ENCODE measurements at regions not wholly inside any gene's neighbourhood (a gene's known extent, or its start where the extent isn't known, plus 50 kb on each side); places are given as distances from the start of the nearest gene placed in this dataset.
"Not testable (repeated sequence)": the region's sequence is repeated elsewhere in the genome, so short reads cannot be mapped to it uniquely, and the experiment has no call there.

DNA sequence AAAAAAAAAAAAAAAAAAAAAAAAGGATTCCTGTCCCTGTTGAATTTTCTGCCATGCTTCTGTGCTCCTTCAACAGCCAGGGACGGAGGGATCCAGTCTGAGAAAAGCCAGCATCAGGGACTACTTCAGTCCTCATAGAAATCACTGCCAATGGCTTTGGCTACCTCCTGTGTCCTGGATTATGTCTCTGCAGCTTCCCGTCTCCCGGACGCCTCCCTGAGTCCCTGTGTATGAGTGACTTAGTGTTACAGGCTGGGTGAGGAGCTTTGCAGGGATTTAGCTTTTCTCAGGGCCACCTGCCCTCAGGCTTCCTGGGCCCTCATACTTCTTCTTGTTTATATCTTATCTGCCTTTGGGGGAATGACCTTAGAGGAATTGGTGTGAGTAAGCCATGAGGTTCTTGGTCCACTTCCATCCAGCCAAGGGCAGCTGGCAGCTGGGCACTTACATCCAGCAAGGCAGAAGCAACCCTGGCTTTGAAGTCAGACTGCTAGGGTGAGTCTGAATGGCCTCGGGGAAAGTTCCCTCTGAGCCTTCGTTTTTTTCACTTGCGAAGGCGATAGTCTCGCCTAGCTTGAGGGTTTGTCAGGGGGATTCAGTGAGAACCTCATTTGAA, 83.6 kb upstream of the CRYM start:
- DNase-seq: not testable (repeated sequence)

DNA sequence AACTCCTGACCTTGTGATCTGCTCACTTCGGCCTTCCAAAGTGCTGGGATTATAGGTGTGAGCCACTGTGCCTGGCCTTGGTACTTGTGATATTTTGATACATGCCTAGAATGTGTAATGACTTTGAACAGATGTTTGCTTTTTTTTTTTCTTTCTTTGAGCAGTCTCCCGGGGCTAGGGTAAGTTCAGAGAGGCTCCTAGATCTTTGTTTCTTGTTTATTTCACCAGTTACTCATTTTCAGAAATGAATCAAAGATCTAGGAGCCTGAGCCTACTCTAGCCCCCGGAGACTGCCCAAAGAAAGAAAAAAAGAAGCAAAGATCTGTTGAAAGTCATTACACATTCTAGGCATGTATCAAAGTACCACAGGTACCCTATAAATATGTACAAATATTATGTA, 83.0 kb upstream of the CRYM start:
- DNase-seq: not testable (repeated sequence)

DNA sequence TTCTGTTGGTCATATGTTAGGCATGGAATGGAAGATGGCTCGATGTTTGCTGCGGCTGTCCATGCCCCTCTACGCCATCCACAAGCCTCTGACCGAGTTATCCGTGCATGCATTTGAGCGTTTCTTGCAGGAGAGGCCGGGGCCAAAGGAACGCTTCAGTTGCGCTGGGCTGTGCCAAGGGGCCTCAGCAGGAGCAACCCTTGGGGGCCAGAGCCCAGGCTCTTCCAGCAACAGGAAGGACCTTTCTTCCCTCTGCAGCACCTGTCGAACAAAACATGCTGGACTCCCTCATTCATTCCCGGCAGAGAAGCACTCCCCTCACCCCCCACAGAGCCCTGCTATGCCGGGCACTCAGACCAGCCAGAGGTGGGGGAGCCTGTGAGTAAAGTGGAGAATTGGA, 81.4 kb upstream of the CRYM start:
- not testable (repeated sequence) for DNase-seq

DNA sequence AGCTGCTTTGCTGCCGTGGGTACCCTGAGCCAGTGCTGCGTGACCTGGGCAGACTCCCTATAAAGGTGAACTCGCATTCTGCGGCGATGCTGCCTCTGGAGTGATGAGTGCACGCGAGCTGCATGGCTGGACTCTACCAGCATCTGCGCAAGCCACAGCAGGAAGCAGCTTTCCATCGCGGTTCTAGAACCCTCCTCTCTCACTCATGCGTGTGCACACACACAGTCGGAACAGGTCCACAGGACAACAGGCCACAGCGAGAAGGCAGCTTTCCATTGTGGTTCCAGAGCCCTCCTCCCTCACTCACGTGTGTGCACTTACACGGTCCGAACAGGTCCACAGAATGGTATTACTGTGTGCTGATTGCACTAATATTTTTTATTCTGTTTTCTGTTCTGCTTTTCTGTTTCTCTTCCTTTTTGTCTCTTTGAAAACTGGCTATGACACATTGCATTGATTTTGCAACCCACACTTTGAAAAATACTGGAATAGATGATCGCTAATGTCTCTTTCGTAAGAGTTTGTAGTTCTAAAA, 80.2 kb upstream of the CRYM start:
- peak; percentile 11 to 70 for DNase-seq

DNA sequence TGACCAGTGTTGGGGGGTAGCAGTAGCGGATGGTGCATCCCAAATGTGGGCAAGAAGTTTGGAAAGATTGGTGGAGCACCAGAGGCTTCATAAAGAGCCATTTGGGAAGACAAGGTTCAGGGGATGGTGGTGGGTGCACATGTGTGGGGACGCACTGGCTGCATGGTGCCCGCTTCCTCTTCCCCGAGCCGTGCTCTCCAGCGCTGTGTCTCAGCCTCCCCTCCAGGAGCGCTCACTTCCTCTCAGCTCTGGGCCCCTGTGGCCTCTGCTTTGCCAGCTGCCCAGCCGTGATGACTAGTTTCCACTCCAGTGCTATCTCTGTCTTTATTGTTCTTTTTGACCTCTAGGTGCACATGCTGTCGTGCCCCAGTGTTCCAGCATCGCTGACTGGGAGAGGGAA, 78.2 kb upstream of the CRYM start:
- peak in 1 of 2 donors; percentile 43 for DNase-seq

DNA sequence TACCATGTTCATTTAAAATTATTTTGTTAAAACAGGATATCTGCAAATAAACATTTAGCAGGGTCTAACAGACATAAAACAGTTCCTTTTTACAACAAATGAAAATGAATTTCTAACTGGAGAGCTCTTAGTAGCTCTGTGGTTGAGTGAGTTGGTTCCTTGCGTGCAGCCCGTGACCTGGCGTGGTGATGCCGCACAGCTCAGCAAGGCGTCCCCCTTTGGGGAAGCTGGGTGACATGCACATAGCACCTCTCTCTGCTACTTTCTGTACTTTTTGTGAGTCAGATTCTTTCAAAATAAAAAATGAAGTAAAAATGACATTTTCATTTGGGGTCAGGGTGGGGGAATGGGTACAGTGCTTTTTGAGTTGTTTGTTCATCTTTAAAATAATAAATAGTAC, 73.3 kb upstream of the CRYM start:
- not testable (repeated sequence) for DNase-seq

DNA sequence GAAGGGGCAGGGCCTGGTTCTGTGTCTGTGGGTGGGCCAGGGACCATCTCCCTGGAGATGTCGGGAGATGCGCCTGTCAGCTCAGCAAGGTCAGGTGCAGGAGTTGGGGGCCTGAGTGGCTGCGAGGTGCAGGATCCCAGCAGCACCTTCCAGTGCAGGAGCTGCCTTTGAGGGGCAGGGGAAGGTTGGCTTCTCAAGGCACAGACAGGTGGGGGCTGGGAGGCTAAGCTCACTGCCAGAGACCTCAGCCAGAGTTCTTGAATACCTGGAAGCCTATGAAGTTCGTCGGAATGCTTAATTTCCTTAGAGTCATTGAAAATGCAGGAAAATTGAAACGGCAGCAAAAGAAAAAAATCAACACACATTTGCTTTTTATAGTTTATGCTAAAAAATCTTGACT, 72.8 kb upstream of the CRYM start:
- not testable (repeated sequence) for DNase-seq

DNA sequence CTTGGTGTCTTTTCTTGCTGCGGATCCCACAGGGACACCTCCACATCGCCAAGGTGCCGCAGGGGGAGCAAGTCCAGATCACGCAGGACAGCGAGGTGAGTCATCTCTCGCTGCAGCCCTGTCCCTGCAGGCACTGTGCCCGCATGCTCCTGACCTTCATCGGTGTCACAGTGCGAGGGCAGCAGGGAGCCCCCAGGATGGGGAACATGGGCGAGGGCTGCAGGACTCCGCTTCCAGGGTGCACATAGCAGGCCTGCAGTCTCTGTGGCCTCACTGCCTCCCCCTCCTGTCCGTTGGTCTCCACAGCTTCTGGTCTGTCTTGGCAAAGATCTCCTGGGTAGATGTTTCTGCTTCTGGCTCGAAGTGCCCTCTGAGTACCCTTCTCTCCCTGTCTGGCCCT, 71.2 kb upstream of the CRYM start:
- DNase-seq: not testable (repeated sequence)

DNA sequence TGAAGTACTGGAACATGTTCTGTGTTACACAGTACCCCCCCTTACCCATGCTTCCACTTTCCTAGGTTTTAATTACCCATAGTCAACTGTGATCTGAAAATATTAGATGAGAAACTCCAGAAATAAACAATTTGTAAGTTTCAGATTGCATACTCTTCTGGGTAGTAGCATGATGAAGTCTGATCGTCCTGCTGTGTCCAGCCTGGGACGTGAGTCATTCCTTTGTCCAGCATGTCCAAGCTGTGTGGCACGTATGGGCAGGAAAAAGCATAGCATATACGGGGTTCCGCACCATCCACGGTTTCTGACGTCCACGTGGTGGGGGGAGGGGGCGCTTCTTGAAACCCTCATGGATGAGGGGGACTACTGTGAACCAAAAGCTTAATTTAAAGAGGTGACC, 70.7 kb upstream of the CRYM start:
- not testable (repeated sequence) for DNase-seq

DNA sequence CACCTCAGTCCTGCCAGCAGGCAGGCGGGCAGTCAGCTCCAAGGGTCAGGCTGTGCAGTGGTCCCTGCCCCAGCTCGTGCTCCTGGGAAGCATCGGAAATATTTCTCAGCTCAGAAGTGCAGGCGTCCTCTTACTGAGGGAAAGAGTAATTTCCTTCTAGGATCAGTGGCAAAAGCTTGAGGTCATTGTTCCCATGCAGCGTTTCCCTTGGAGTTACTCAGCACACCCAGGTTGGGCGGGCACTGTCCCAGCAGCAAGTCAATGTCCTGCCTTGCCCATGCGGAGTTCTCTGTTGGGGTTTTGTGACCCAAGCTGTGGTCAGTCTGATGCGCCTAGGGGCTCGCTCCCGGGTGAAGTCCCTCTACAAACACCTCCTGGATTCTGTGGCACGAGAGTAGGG, 69.4 kb upstream of the CRYM start:
- not testable (repeated sequence) for DNase-seq

DNA sequence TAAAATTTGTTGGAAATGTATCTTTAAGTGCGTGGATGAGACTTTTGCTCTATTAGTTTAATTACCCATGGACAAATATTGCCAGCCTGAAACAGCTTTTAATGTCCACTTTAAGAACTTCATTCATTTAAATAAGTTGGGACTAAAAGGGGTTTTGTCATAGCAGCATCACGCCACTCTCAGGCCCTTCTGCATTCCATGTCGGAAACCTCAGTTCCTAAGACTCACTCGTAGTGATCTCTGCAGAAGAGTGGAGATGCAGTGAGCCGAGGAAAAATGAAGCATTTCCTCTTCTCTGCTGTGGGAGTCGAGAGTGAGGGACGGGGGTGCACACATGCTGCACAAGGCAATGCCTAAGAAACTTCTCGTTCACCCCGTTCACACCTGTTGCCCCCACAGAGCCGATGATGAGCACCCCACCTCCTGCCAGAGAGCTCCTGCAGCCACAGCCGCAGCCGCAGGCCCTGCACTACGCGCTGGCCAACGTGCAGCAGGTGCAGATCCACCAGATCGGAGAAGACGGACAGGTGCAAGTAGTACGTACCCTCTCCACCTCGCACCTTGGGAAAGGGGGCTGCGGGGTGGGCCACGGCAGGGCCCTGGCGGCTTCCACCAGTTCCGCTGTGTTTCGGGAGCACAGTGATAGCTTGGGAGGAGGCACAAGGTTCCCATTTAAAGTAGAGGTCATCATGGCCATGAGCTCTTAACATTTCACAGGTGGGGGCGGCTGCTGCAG, 68.8 kb upstream of the CRYM start:
- not testable (repeated sequence) for DNase-seq

DNA sequence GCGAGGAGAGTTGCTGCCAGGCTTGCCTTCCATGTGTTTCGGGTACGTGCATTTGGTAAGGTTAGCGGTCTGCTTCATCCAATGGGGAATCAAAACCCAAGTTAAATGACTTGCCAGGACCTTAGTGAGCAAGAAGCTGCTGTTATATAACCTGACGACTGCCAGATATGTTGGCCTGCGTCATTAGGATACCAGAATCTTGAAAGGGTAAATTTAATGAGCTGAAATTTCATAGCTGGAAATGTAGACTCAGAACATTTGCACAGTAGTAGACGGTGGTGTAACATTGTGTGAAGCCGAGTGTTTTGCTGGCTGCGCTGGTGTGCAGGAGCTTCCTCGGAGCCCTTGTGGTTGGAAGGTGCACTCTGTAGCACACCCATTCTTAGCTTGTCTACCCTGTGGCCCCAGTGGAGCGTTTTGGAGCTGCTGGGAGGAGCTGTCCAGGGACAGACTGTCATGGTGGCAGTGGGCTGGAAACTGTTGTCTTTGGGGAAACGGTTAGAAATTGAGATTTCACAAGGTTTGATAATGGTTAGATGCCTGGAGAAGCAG, 66.3 kb upstream of the CRYM start:
- DNase-seq: not testable (repeated sequence)

DNA sequence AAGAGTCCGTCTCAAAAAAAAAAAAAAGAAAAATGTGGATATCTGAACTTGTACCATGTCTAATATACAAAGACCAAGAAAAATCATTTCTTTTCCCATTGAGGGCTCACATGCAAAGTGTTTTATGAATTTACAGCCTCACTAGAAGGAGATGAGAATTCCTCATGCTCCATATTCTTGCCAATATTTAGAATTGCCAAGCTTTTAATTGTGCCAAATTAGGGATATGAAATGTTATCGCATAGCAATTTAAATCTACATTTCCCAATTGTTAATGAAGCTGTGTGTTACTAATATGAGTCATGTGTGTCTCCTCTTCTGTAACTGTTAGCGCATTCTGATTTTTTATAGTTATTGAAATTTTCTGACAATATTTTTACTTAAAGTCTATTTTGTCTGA, 63.0 kb upstream of the CRYM start:
- DNase-seq: no peak

DNA sequence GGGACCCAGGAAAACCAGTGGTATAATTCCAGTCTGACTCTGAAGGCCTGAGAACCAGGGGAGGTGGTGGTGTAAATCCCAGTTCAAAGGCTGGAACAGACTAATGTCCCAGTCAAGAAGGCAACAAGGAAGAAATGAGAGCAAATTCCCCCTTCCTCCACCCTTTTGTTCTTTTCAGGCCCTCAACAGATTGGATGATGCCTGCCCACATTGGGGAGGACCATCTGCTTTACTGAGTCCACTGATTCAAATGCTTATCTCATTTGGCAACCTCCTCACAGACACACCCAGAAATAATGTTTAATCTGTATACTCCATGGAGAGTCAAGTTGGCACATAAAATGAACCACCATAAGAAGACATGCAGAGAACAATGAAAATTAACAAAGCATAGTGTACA, 61.9 kb upstream of the CRYM start:
- DNase-seq: no peak

DNA sequence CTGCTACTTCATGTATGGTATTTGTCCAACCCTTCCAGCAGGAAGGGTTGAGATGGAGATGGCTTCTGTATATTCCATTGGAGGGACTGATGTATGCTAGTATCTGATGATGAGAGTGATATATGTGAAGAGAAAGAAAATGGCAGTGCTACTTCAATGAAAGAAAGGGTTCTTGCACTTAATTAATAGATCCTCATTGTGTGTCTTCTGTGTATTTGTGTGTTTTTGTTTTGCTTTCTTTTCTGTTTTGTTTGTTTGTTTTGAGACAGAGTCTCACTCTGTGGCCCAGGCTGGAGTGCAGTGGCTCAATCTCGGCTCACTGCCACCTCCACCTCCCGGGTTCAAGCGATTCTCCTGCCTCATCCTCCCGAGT, 61.2 kb upstream of the CRYM start:
- no peak for DNase-seq

DNA sequence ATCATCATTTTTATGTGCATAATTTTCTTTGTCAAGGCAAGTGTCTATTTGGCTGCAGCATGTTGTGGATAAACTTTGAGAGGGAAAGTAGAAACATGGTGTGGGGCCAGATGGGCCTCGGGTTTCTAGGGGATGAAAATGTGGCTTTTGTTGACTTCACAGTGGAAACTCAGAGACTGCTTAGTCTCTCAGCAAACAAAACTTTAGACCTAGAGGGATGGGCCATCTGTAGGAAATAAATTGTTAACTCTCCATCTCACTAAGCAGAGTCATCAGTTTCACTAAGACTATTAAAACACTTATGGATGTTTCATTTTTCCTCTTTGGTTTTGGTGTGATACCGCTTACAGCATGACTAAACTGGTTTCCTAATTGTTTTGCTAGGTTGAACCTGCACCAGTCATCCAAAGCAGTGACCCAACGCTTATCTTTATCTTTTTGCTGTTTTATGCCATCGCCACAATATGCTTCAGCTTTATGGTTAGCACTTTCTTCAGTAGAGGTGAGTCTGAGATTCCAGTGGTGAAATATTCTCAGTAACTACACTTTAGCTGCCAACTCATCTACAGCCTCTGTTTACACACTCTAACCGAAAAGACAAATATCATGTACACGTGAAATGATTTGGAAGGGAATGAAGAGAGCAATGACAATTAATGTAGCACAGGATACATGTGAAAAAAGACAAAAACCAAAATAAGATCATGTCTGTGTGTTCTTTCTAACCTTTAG, 60.6 kb upstream of the CRYM start:
- DNase-seq: no peak

DNA sequence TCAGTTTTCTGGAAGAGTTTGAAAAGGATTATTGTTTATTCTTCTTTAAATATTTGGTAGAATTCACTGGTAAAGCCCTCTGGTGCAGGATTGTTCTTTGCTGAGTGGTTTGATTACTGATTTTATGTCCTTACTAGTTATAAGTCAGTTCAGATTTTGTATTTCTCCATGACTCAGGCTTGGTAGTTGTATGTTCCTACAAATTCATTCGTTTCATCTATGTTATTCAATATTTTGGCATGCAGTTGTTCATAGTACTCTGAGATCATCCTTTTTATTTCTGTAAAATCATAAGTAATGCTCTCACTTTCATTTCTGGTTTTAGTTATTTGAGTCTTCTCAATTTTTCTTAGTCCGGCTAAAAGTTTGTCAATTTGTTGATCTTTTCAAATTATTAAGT, 58.1 kb upstream of the CRYM start:
- no peak for DNase-seq

DNA sequence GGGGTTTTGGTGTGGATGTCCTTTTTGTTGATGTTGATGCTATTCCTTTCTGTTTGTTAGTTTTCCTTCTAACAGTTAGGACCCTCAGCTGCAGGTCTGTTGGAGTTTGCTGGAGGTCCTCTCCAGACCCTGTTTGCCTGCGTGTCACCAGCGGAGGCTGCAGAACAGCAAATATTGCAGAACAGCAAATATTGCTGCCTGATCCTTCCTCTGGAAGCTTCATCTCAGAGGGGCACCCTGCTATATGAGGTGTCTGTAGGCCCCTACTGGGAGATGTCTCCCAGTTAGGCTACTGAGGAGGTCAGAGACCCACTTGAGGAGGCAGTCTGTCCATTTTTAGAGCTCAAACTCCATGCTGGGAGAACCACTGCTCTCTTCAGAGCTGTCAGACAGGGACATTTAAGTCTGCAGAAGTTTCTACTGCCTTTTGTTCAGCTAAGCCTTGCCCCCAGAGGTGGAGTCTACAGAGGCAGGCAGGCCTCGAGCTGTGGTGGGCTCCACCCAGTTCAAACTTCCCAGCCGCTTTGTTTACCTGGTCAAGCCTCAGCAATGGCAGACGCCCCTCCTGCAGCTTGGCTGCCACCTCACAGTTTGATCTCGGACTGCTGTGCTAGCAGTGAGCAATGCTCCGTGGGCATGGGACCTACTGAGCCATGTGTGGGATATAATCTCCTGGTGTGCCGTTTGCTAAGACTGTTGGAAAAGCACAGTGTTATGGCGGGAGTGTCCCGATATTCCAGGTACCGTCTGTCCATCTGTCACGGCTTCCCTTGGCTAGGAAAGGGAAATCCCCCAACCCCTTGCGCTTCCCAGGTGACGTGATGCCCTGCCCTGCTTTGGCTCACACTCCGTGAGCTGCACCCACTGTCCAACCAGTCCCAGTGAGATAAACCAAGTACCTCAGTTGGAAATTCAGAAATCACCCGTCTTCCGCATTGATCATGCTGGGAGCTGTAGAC, 56.4 kb upstream of the CRYM start:
- not testable (repeated sequence) for DNase-seq

DNA sequence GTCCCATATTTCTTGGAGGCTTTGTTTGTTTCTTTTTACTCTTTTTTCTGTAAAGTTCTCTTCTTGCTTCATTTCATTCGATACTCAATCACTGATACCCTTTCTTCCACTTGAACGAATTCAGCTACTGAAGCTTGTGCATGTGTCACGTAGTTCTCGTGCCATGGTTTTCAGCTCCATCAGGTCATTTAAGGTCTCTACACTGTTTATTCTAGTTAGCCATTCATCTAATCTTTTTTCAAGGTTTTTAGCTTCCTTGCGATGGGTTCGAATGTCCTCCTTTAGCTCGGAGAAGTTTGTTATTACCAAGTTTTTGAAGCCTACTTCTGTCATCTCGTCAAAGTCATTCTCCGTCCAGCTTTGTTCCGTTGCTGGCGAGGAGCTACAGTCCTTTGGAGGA, 55.6 kb upstream of the CRYM start:
- DNase-seq: not testable (repeated sequence)

Measured in CD4-positive, alpha-beta T cell treated with Interferon alpha-2 for 1 hour (primary cell).